ENCODE measurements at regions not wholly inside any gene's neighbourhood (a gene's known extent, or its start where the extent isn't known, plus 50 kb on each side); places are given as distances from the start of the nearest gene placed in this dataset.

DNA sequence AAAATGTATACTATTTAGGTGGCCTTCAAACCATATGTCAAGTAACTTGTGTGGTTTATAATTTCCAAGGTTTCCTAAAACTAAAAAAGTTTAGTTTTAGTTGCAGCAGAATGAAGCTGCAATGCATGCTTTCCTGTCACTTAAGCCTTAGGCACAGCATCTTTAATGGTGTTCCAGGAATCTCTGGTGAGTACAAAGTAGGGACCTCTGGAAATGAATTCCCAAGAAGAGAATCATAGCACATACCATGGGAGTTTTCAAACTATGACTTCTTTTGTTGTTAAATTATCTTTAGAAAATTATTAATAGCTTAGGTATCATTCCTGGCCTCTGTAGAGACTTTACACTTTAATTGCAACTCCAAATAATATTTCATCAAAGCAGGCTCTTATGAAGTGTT lies 1005.9 kb upstream of the PABPC4L start:
- ChIA-PET POLR2A (no interaction called here), CTCF (no interaction called here)
- TF ChIP-seq ARNT (IDR thresholded peaks at IDR 0.05) (no peak), LEF1 (IDR thresholded peaks at IDR 0.05; ENCODE audit: borderline replicate concordance) (no peak), SUZ12 (IDR thresholded peaks at IDR 0.05) (no peak), BHLHE40 (IDR thresholded peaks at IDR 0.05; ENCODE audit: borderline replicate concordance) (no peak), CTBP1 (IDR thresholded peaks at IDR 0.05; ENCODE audit: borderline replicate concordance) (no peak), PKNOX1 (IDR thresholded peaks at IDR 0.05) (no peak), ELF4 (IDR thresholded peaks at IDR 0.05) (no peak), SP1 (IDR thresholded peaks at IDR 0.05) (no peak), HDGF (IDR thresholded peaks at IDR 0.05; ENCODE audit: borderline replicate concordance) (no peak), TARDBP (IDR thresholded peaks at IDR 0.05) (no peak), ZNF384 (IDR thresholded peaks at IDR 0.05) (no peak), NFRKB (IDR thresholded peaks at IDR 0.05) (no peak), FOXK2 (IDR thresholded peaks at IDR 0.05) (no peak), FOXA1 (IDR thresholded peaks at IDR 0.05) (no peak), FOXM1 (IDR thresholded peaks at IDR 0.05; ENCODE audit: borderline replicate concordance) (no peak), L3MBTL2 (conservative IDR thresholded peaks at IDR 0.05) (no peak)
- DNase-seq (ENCODE audit: extremely low spot score): no peak

- ChIA-PET POLR2A (no interaction called here), CTCF (no interaction called here)
- no peak for DNase-seq (ENCODE audit: extremely low spot score)
These were observed 1002.7 kb upstream of the PABPC4L start for GRCh38 chr4:135204311-135204710.

GRCh38 chr4:135201081-135201480 lies 999.5 kb upstream of the PABPC4L start:
- TF ChIP-seq ARNT (IDR thresholded peaks at IDR 0.05): no peak
- TF ChIP-seq LEF1 (IDR thresholded peaks at IDR 0.05; ENCODE audit: borderline replicate concordance): no peak
- TF ChIP-seq SP1 (IDR thresholded peaks at IDR 0.05): no peak
- no peak for TF ChIP-seq FOXK2 (IDR thresholded peaks at IDR 0.05)
- CTCF ChIA-PET: no interaction called here
- DNase-seq (ENCODE audit: extremely low spot score): no peak
- POLR2A ChIA-PET: no interaction called here

More at GRCh38 chr4:135204311-135204710, 1002.7 kb upstream of the PABPC4L start:
- TF ChIP-seq NFRKB (IDR thresholded peaks at IDR 0.05): no peak
- TF ChIP-seq FOXK2 (IDR thresholded peaks at IDR 0.05): no peak
- TF ChIP-seq FOXA1 (IDR thresholded peaks at IDR 0.05): no peak
- no peak for TF ChIP-seq FOXM1 (IDR thresholded peaks at IDR 0.05; ENCODE audit: borderline replicate concordance)
- no peak for TF ChIP-seq ARNT (IDR thresholded peaks at IDR 0.05)
- TF ChIP-seq ZNF384 (IDR thresholded peaks at IDR 0.05): no peak
- TF ChIP-seq BHLHE40 (IDR thresholded peaks at IDR 0.05; ENCODE audit: borderline replicate concordance): no peak
- no peak for TF ChIP-seq HDGF (IDR thresholded peaks at IDR 0.05; ENCODE audit: borderline replicate concordance)
- no peak for TF ChIP-seq PKNOX1 (IDR thresholded peaks at IDR 0.05)
- TF ChIP-seq SP1 (IDR thresholded peaks at IDR 0.05): no peak
- no peak for TF ChIP-seq ELF4 (IDR thresholded peaks at IDR 0.05)
- no peak for TF ChIP-seq TARDBP (IDR thresholded peaks at IDR 0.05)
- TF ChIP-seq CTBP1 (IDR thresholded peaks at IDR 0.05; ENCODE audit: borderline replicate concordance): no peak
- no peak for TF ChIP-seq LEF1 (IDR thresholded peaks at IDR 0.05; ENCODE audit: borderline replicate concordance)
- TF ChIP-seq L3MBTL2 (conservative IDR thresholded peaks at IDR 0.05): no peak
- no peak for TF ChIP-seq SUZ12 (IDR thresholded peaks at IDR 0.05)

DNA sequence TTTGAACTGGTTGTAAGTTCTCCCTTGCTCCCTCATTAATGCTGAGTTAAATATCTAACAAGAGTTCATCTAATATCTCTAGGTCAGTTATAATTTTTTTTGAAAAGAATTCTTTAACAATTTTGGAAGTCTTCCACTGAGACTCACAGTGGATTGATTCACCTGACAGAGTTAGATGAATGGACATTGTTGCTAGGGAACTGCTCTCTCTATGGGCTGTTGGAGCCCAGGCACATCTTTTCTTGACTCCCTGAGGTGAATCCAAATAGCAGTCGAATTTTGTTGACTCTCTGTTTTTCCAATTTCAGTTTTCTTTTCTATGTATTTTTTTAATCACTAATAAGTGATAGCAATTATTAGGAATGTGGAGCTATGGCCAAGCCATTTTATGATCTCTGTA lies 996.1 kb upstream of the PABPC4L start:
- POLR2A ChIA-PET: no interaction called here
- TF ChIP-seq CTBP1 (IDR thresholded peaks at IDR 0.05; ENCODE audit: borderline replicate concordance): no peak
- TF ChIP-seq ELF4 (IDR thresholded peaks at IDR 0.05): no peak
- no peak for TF ChIP-seq FOXK2 (IDR thresholded peaks at IDR 0.05)
- no peak for TF ChIP-seq LEF1 (IDR thresholded peaks at IDR 0.05; ENCODE audit: borderline replicate concordance)
- TF ChIP-seq HDGF (IDR thresholded peaks at IDR 0.05; ENCODE audit: borderline replicate concordance): no peak
- no peak for TF ChIP-seq FOXA1 (IDR thresholded peaks at IDR 0.05)
- TF ChIP-seq SUZ12 (IDR thresholded peaks at IDR 0.05): no peak
- CTCF ChIA-PET: no interaction called here
- DNase-seq (ENCODE audit: extremely low spot score): no peak

DNA sequence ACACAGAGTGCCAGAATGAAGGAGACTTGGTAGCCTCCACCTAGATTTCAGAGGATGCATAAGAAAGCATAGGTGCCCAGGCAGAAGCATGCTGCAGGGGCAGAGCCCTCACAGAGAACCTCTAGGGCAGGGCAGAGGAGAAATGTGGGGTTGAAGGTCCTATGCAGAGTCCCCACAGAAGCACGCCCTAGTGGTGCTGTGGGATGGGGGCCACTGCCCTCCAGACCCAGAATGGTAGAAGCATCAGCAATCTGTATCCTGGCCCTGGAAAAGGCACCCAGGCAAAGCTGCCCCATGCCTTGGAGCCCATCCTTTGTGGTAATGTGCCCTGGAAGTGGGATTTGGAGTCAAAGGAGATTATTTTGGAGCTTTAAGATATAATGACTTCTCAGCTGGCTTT lies 992.9 kb upstream of the PABPC4L start:
- ChIA-PET POLR2A (no interaction called here), CTCF (no interaction called here)
- no peak for DNase-seq (ENCODE audit: extremely low spot score)
- TF ChIP-seq TARDBP (IDR thresholded peaks at IDR 0.05) (no peak), ARNT (IDR thresholded peaks at IDR 0.05) (no peak), ZNF384 (IDR thresholded peaks at IDR 0.05) (no peak), FOXM1 (IDR thresholded peaks at IDR 0.05; ENCODE audit: borderline replicate concordance) (no peak)

- DNase-seq (ENCODE audit: extremely low spot score): no peak
- TF ChIP-seq FOXA1 (IDR thresholded peaks at IDR 0.05): no peak
- TF ChIP-seq TARDBP (IDR thresholded peaks at IDR 0.05): no peak
- TF ChIP-seq ELF4 (IDR thresholded peaks at IDR 0.05): no peak
- no peak for TF ChIP-seq L3MBTL2 (conservative IDR thresholded peaks at IDR 0.05)
- TF ChIP-seq HDGF (IDR thresholded peaks at IDR 0.05; ENCODE audit: borderline replicate concordance): no peak
- TF ChIP-seq SUZ12 (IDR thresholded peaks at IDR 0.05): no peak
- no peak for TF ChIP-seq SP1 (IDR thresholded peaks at IDR 0.05)
- TF ChIP-seq PKNOX1 (IDR thresholded peaks at IDR 0.05): no peak
- TF ChIP-seq FOXK2 (IDR thresholded peaks at IDR 0.05): no peak
- no peak for TF ChIP-seq NFRKB (IDR thresholded peaks at IDR 0.05)
- no peak for TF ChIP-seq FOXM1 (IDR thresholded peaks at IDR 0.05; ENCODE audit: borderline replicate concordance)
- TF ChIP-seq ZNF384 (IDR thresholded peaks at IDR 0.05): no peak
- TF ChIP-seq CTBP1 (IDR thresholded peaks at IDR 0.05; ENCODE audit: borderline replicate concordance): no peak
- no peak for TF ChIP-seq BHLHE40 (IDR thresholded peaks at IDR 0.05; ENCODE audit: borderline replicate concordance)
- TF ChIP-seq LEF1 (IDR thresholded peaks at IDR 0.05; ENCODE audit: borderline replicate concordance): no peak
- no peak for TF ChIP-seq ARNT (IDR thresholded peaks at IDR 0.05)
- POLR2A ChIA-PET: no interaction called here
- CTCF ChIA-PET: no interaction called here
These were observed 991.4 kb upstream of the PABPC4L start for GRCh38 chr4:135192751-135193535.
